ENCODE measurements at regions not wholly inside any gene's neighbourhood (a gene's known extent, or its start where the extent isn't known, plus 50 kb on each side); places are given as distances from the start of the nearest gene placed in this dataset.
"Not testable (repeated sequence)": the region's sequence is repeated elsewhere in the genome, so short reads cannot be mapped to it uniquely, and the experiment has no call there.

DNA sequence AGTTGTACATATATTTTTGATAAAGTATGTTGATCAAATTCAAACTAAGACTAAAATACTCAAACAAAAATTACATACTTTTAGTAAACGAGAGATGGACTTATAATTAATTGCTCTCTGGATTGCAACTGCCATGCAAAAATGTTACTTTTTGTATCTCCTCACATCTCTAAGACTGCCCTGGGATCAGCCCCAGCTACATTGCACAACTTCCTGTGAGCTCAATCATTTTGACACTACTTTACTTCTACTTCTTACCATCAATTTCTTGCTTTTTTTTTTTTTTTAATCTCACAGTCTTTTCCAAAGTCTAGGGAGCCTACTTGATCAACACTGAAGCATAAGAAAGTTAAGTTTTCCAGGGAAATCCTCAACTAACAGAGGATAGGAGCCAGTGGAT is 506.0 kb upstream of the CDH10 start:
- DNase-seq = no peak

DNA sequence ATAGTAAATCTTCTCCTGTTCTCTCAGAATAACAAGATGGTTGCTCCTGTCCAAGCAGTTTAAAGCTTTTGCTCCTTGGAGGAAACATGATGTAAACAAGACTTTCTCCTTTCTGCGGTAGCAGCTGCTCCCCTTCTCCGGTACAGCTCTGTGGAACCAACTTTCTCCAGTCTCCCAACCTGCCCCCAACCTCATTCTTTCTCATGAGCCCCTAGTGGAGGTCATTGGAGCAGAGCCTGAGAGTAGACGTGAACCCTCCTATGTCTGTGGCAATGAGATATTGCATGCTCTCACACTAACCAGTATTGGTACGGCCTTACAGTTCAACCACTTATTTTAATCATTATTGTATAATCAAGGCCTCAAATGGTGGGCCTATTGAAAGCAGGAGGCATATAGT is 483.8 kb upstream of the CDH10 start:
- no peak for DNase-seq

DNA sequence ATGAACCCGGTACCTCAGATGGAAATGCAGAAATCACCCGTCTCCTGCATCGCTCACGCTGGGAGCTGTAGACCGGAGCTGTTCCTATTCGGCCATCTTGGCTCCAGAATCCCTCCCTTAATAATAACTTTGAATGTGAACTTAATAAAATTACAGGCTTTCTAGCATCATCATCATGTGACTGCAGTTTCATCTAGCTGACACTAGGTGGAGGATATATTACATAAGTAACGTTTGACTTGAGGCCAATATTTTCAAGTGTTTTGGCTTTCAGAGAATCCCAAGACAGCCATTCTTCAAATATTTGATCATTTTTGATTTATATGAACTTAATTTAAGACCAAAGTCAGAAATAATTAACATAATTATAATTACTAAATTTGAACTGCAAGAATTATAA is 474.9 kb upstream of the CDH10 start:
- DNase-seq = no peak

DNA sequence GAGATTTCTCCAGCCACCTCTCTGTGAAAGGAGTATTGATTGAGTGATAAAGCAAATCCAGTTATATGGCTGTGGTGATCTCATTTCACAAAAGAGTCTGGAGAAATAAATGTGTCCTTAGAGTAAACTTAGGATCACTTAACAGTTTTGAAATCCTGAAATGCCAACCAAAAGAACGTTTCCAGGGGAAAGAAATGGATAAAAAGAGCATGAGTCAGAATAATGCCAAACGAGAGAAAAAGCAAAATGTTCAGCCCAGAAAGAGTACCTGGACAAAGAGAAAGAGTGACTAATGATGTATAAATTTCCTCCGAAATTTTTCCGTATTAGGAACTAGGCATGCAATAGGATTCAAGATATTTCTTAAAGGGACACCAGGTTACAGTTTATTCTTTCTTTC is 463.1 kb upstream of the CDH10 start:
- no peak for DNase-seq

DNA sequence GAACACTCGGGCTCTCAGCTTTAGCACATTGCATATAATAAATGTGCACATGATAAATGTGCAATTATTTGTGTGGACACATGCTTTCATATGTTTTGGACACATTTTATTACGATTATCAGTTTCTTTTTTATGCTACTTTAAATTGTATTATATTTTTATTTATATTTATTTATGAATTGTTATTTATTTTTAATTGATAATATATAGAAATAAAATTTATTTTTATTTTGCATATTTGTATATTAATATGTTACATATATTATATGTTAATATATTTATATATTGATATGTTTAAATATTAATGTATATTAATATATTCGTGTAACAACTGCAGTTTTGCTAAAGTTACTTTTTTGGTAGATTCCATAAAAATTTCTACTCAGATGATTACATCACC is 454.8 kb upstream of the CDH10 start:
- DNase-seq = no peak

DNA sequence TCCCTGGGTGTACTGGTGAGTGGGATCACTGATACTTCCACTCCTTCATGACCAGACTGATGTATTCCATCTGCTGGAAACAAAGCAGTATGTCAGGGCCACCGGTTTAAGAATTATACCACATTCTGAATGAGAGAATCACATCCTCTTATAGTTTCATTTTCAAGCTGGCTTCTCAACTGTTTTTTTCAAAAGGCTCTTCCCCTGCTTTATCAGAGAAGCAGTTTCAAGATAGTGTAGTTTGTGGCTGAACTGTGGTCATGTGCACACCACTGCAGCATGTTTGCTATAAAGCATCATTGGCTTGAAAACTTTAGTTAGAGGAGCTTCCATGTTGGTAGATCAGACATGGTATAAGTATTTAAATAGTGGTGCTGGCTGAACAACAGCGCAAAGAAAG is 450.5 kb upstream of the CDH10 start:
- DNase-seq = no peak

DNA sequence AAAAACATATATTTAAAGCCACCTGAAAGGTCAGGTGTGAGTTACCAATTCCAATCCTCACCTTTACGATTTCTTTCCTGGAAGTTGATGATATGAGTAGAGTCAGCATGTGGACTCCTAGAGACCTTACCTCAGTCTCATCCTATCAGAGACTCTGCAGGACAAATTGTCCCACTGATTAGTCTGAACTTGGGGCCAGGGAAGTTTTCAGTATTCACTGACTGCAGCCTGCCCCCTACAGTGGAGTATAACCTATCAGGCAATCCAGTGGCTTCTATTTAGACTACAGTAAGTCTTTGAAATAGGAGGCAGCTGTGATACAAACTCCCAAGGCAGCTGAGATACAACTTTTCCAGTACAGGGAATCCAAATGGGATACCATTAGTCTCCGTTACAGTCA is 449.4 kb upstream of the CDH10 start:
- no peak for DNase-seq

DNA sequence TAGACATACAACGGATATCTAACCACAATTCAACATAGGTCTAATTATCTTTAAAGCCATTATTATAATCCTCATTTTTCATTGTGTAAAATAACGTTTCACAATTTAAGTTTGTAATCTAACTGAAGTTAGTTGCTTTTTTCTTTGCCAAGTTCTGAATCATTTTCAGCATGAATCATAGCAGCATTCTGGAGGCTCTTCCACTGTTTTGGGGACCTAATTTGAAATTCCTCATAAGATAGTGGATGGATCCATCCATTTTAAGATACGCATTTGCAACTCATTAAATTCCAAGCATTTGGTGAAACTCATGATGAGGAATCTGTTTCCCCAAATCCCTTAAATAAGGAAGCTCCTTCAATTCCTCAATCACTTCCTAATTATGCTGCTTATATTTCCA is 447.1 kb upstream of the CDH10 start:
- DNase-seq = no peak

DNA sequence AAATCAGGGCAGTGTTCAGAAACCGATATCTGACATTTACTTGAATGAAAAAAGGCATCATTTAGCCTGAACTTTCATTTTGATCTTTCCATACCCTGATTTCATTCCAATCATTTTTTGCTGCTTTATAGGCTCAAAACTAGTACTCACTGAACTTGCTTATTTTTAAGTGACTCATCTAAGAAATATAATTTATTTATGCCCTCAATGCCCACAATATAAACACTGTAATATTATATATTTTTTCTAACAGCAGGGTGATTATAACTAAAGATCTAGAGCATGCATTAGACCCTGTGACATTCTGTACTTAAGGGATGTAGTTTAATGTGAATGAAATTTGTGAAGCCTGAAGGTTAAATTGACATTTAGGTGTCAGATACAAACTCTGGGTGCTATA is 446.1 kb upstream of the CDH10 start:
- DNase-seq = no peak

DNA sequence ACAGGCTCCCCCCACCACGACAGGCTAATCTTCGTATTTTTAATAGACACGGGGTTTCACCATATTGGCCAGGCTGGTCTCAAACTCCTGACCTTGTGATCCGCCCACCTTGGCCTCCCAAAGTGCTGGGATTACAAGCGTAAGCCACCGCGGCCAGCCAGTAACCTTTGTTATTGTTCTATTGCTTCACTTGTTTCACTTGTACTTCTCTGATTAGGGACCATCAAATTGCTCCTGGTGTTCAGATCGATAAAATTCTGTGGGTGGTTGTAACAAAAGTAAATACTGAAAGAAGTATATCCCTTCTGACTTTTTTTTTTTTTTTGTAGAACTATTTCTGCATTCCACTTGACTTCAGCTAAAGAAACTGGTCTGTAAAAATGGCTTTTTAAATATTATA is 445.5 kb upstream of the CDH10 start:
- no peak for DNase-seq

DNA sequence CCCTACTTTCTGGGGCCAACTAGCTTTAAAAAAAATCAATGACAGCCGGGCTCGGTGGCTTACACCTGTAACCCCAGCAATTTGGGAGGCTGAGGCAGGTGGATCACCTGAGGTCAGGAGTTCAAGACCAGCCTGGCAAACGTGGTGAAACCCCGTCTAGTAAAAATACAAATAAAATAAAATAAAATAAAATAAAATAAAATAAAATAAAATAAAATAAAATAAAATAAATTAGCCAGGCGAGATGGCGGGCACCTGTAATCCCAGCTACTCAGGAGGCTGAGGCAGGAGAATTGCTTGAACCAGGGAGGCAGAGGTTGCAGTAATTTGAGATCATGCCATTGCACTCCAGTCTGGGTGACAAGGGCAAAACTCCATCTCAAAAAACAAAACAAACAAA is 443.9 kb upstream of the CDH10 start:
- not testable (repeated sequence) for DNase-seq

DNA sequence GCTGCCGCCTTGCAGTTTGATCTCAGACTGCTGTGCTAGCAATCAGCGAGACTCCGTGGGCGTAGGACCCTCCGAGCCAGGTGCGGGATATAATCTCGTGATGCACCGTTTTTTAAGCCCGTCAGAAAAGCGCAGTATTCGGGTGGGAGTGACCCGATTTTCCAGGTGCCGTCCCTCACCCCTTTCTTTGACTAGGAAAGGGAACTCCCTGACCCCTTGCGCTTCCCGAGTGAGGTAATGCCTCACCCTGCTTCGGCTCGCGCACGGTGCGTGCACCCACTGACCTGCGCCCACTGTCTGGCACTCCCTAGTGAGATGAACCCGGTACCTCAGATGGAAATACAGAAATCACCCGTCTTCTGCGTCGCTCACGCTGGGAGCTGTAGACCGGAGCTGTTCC is 438.5 kb upstream of the CDH10 start:
- DNase-seq = not testable (repeated sequence)

DNA sequence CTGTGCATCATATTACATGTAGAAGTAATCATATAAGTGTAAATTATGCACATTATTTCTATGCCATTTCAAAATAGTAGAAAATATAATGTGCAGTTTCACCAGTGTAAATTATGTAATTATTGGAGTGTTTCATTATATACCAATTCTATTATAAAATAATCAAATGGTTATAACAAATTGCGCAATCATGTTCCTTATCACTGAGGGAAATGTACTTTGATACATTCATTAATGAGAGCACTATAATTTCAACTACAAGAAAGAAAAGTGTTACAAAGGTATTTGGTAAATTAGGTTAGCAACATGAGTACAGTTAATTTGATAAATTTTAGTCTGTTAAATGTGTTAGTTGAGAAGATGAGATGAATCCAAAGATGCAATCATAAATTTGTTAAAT is 421.5 kb upstream of the CDH10 start:
- no peak for DNase-seq

DNA sequence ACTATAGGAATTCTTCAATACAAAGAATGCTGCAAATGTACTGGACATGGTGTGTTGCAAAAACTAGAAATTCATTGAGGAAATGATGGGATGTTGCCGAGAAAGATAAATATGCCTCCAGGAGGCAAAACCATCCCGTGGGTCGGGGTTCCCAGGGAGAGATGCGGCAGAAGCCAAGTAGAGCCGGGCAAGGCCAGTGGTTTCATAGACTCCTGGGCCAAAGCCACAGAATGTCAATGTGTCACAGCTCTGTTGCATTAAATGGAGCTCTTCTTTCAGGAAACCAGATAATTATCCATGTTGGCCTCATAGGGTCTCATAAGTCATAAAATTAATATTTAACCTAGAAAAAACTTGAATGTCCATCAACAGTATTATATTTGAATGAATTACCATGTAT is 419.5 kb upstream of the CDH10 start:
- DNase-seq = no peak

DNA sequence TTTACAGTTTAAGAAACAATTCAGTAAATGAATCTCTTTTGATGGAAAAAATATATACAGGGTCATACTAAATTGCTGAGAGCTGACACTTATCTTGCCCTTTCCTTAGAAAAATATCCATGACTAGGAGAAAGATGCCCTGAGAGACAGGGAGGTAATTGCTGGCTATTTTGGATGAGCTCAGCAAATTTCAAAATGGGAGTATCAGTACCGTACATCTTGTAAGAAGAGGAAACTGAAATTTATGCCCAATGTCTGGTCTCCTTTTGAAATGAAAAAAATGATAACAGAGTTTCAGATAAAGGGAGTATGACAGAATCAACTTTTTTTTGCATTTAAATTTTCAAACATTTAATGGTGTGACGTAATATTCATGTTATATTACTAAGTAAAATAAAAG is 415.8 kb upstream of the CDH10 start:
- no peak for DNase-seq

DNA sequence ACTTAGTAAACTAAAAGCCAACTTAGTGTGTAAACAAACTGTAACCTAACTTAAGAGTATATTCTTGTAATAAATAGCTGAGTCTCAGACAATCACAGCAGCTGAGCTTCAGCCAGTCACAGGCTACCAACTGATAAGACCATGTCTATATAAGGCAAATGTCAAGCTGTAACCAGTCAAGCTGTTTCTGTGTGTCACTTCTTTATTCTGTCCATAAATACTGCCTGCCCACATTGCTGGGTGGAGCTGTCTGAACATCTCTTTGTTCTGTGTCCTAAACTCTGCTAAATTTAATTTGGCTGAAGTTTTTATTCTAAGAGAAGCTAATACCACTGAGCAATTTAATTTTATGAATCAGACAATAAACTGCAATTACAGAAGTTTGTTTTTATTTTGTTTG is 412.1 kb upstream of the CDH10 start:
- DNase-seq = no peak

DNA sequence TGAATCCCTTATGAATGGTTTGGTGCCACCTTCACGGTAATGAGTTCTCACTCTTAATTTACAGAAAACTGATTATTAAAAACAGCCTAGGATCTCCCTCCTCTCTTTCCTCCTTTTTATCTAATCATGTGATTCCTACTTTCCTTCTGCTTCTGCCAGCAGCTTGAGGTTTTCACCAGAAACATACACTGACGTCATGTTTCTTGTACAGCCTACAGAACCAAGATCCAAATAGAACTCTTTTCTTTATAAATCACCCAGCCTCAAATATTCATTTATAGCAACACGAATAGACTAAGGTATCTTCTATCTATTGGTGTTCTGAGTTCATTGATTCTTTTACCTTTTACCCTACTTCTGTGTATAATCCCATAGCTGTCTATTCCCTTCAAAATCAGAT is 388.9 kb upstream of the CDH10 start:
- no peak for DNase-seq

DNA sequence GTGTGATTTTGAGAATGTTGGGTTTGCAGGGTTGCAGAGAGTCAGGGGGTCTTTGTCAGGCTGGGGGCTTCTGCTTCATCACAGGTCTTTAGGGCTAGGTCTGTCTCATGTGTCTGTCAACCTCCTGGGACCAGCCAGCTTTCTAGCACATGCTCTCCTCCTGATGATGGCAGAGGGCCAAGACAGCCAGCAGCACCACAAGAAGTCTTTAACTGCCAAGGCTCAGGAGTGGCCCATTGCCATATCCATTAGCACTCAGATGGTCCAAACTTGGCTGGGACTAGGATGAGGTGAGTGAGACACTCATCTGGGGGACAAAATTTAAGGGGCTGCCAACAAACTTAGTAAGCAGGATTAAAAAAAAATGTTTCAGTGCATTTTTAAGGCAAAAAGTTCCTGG is 384.2 kb upstream of the CDH10 start:
- DNase-seq = no peak

DNA sequence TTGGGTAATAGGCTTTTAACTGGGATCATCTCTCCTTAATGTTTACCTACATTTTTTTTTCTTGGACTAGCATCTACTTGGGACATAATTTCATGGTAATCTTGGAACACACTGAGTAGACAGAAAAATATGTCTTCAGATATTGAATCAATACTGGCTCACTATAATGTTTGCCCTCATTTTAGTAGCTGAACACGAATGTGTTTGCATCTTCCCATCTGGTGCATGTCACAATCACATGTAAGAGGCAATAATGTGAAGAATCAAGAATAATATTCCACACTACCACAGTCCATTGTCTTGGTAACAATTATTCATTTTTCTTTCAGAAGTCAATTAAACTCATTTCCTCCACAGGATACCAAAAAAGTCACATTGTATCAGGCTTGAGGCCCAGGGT is 382.7 kb upstream of the CDH10 start:
- no peak for DNase-seq

DNA sequence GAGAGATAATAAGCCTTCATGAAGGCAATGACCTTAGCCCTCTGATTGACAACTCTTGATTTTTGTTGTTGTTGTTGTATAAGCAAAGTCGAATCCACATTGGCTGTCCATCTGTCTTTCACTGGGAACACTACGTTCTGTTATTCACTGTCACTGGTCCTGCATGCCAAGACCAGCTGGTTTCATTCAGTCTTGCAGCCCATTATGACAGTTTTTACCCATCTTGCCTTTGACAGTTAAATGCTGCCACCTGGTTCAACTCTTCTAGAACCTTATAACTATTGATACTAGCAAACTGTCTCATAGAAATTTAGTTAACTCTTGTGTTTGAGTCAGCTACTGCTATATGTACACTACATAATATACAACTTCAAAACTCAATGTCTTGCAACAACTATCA is 382.3 kb upstream of the CDH10 start:
- DNase-seq = no peak

DNA sequence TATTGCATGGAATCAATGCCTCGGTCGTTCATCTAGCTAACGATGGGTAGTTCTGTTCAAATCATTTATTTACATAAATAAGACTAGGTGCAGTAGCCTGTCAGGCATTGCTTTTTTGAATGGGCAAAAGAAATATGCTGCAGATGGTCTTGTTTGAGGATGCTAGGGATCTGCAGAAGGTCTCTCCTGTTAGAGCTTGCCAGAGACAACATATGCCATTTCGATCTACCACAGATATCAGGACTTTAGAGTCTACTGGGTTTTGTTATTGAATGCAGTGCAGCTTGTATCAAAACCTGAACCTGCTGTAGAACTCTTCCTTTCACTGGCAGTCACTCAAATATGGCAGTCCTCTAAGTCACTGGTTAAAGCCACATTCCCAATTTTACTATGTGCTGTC is 381.1 kb upstream of the CDH10 start:
- no peak for DNase-seq

DNA sequence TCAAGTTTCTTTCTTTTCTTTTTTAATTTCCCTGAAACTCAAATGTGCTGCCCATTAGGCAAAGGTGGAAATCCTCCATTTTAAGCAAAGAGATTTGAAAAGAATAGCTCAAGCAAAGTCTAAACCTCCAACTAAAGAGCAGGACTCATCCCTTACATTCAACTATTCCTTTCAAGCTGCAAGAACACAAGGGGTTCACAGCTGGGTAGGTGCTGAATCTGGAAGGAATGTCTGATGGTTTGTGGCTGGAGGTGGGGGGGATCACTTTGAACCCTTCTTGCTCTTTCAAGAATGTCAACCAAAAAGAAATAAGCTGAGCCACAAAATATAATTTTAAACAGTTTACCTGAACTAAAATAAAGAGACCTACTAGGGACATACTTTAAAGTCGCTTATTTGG is 375.7 kb upstream of the CDH10 start:
- no peak for DNase-seq

DNA sequence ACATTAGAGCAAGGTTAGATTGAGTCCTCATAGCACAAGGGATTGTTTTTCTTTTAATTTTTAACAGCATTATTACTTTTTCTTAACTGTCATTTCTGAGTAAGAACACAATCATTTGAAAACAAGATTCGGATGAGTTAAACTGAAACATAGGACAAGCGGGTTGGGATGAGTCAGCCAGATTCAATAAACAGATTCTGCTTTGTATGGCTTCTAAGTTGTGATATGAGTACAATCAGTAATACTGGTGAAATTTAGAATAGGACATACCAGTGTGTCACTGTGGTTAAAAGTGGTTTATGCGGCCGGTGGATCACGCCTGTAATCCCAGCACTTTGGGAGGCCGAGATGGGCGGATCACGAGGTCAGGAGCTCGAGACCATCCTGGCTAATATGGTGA is 364.3 kb upstream of the CDH10 start:
- DNase-seq = no peak

DNA sequence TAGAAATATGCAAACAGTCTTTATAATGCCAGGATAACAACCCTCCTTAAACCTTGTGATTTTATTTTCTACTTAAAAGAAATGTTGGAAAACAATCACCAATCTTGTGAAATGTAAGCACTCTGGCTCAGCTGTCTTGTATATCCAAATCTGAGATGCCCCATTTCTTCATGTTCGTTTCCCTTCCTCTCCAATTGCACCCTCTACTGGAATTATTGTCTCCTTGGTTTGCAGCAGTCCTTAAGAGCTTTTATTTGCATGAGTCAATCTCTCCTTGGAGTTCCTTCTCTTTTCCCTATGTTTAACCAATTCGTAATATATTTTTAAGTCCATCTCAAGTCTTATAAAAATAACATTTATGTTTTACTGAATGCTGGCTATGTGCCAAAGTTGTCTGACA is 362.0 kb upstream of the CDH10 start:
- DNase-seq = no peak

DNA sequence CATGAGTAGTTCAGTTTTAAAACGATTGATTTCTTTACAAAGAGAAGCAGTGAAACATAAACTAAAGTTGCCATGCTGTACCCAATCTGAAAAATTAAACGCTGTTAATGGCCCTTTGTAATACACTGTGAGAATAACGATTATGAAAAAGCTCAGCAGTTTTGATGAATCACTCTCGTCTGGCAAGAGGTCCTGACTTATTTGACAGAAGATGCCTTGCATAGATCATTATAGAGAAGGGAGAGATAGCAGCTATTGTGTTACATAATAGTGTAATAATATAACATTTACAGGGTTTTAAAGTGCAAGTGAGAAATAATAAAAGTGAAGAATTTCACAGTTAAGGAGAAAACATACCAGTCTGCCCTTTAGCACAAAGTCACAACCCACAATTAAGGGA is 361.5 kb upstream of the CDH10 start:
- no peak for DNase-seq

DNA sequence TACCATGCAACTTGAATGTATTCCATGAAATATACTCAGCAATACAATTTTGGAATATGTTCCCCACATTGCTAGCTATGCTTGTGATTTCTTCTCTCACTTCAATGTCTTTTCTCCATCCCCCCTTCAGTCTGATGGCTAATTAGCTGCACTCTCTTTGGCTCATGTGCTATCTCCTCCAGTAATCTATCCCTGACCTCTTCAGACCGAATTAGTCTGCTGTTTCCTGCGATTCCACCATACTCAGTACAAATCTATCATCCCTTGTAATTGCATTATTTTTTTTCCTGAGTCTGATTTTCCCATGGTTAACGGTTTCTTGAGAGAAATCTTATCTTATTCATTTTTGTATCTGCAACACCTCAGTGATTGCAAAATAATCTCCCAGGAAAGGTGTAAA is 360.7 kb upstream of the CDH10 start:
- no peak for DNase-seq

Data from central memory CD4-positive, alpha-beta T cell (primary cell).